Prostate gland (tissue), 2 donors: ENCODE measurements at regions not wholly inside any gene's neighbourhood (a gene's known extent, or its start where the extent isn't known, plus 50 kb on each side); places are given as distances from the start of the nearest gene placed in this dataset.

Experiments
- DNase-seq: peaks from one replicate; pipeline ENCODE4 v3.0.0-alpha.2; 2019; ENCODE audit warnings: low spot score
- H3K27ac ChIP-seq, 2 donors: fragments of 200-600 bp; sonication (generic); 2 replicates each; pipeline ENCODE4 v1.5.1; 2017 to 2019
- H3K27me3 ChIP-seq: fragments of 200-600 bp; sonication (generic); replicated peaks from 2 replicates; pipeline ENCODE4 v1.5.1; 2019; ENCODE audit not compliant: insufficient read depth
- H3K36me3 ChIP-seq, 2 donors: fragments of 200-600 bp; sonication (generic); 1 replicate in 1 of 2; 2 replicates in 1 of 2; pipeline versions ENCODE4 v1.5.1 to v1.8.1; 2017 to 2019
- H3K4me1 ChIP-seq: fragments of 200-600 bp; sonication (generic); replicated peaks from 2 replicates; pipeline ENCODE4 v1.5.1; 2019
- H3K4me3 ChIP-seq, 2 donors: fragments of 200-600 bp; sonication (generic); 2 replicates each; pipeline ENCODE4 v1.5.1; 2017 to 2019
- H3K9me3 ChIP-seq: fragments of 200-600 bp; sonication (generic); 2 replicates; pipeline ENCODE4 v1.5.1; 2017
- CTCF ChIP-seq, 4 experiments: fragments of 200-600 bp in 2 of 4; fragments of 450-650 bp in 2 of 4; sonication (generic) in 2 of 4; IDR thresholded peaks; 1 replicate in 3 of 4; 2 replicates in 1 of 4; pipeline ENCODE4 v1.5.1; 2016 to 2019; ENCODE audit warnings: antibody characterized with exemption in 4 of 4, mild to moderate bottlenecking in 2 of 4, moderate library complexity in 2 of 4
- POLR2A ChIP-seq: fragments of 450-650 bp; IDR thresholded peaks from one replicate; pipeline ENCODE4 v1.6.1; 2016; ENCODE audit warnings: antibody characterized with exemption, mild to moderate bottlenecking
- POLR2AphosphoS5 ChIP-seq: sonication (generic); formaldehyde crosslinking; IDR thresholded peaks from one replicate; pipeline ENCODE4 v1.6.1; 2017; ENCODE audit warnings: antibody characterized with exemption
- WGBS: methylation state at CpG from one replicate; pipeline ENCODE4 v1.1.5; 2018; 5-methylcytosine and 5-hydroxymethylcytosine counted together
- intact Hi-C: fragments of 100-400 bp; cut with DNase I; formaldehyde crosslinking; loops from one replicate; pipeline ENCODE4 v1.14.2; 2022

GRCh38 chr4:189822326-189822725 lies 118.3 kb upstream of the FRG1 start:
- intact Hi-C loops, result no loop called here

GRCh38 chr4:189823591-189823990 lies 117.1 kb upstream of the FRG1 start:
- TF ChIP-seq POLR2A, result no peak
- no peak for TF ChIP-seq CTCF (IDR thresholded peaks at IDR 0.05)
- no peak for TF ChIP-seq POLR2AphosphoS5
- H3K36me3 ChIP-seq, result no peaks in the 10 kb centered on the region
- 56% methylated on average over 3 of the region's 3 CpGs for WGBS
- intact Hi-C loops, result no loop called here
- H3K27me3 ChIP-seq, result no peaks in the 10 kb centered on the region
- H3K4me3 ChIP-seq, result no peak overlapping the region
- H3K4me1 ChIP-seq, result no peaks in the 10 kb centered on the region
- no peak overlapping the region for H3K27ac ChIP-seq
- no peak for DNase-seq
- no peaks in the 10 kb centered on the region for H3K9me3 ChIP-seq

More at GRCh38 chr4:189822326-189822725, 118.3 kb upstream of the FRG1 start:
- no peak for DNase-seq
- Histone ChIP-seq H3K27ac (no peak overlapping the region), H3K36me3 (no peaks in the 10 kb centered on the region), H3K27me3 (no peaks in the 10 kb centered on the region), H3K4me3 (no peak overlapping the region), H3K4me1 (no peaks in the 10 kb centered on the region), H3K9me3 (no peaks in the 10 kb centered on the region)
- no peak for TF ChIP-seq CTCF (IDR thresholded peaks at IDR 0.05)
- TF ChIP-seq POLR2AphosphoS5, result no peak
- no peak for TF ChIP-seq POLR2A
- 92% methylated on average over 3 of the region's 3 CpGs for WGBS

GRCh38 chr4:189825466-189825865 lies 115.2 kb upstream of the FRG1 start:
- H3K4me1 ChIP-seq, result no peaks in the 10 kb centered on the region
- H3K4me3 ChIP-seq, result no peak overlapping the region
- intact Hi-C loops, result no loop called here
- H3K9me3 ChIP-seq, result no peaks in the 10 kb centered on the region
- H3K36me3 ChIP-seq, result no peaks in the 10 kb centered on the region
- TF ChIP-seq CTCF (IDR thresholded peaks at IDR 0.05), result no peak
- no peak for TF ChIP-seq POLR2AphosphoS5
- TF ChIP-seq POLR2A, result no peak
- no peaks in the 10 kb centered on the region for H3K27me3 ChIP-seq
- DNase-seq, result no peak
- H3K27ac ChIP-seq, result no peak overlapping the region
- 93% methylated on average over 4 of the region's 4 CpGs for WGBS

GRCh38 chr4:189826657-189827056 lies 114.0 kb upstream of the FRG1 start:
- Histone ChIP-seq H3K36me3 (no peaks in the 10 kb centered on the region), H3K4me3 (no peak overlapping the region), H3K27ac (no peak overlapping the region), H3K9me3 (no peaks in the 10 kb centered on the region), H3K4me1 (no peaks in the 10 kb centered on the region), H3K27me3 (no peaks in the 10 kb centered on the region)
- intact Hi-C loops, result no loop called here
- WGBS, result 65% methylated on average over 4 of the region's 4 CpGs
- DNase-seq, result no peak
- TF ChIP-seq POLR2AphosphoS5 (no peak), POLR2A (no peak), CTCF (IDR thresholded peaks at IDR 0.05) (no peak)

GRCh38 chr4:189828081-189828697 lies 112.5 kb upstream of the FRG1 start:
- no peak for DNase-seq
- Histone ChIP-seq H3K9me3 (no peaks in the 10 kb centered on the region), H3K4me3 (no peak overlapping the region), H3K27ac (no peak overlapping the region), H3K4me1 (no peaks in the 10 kb centered on the region), H3K36me3 (no peaks in the 10 kb centered on the region), H3K27me3 (no peaks in the 10 kb centered on the region)
- intact Hi-C loops, result no loop called here
- WGBS, result 72% methylated on average over 7 of the region's 7 CpGs
- TF ChIP-seq POLR2AphosphoS5, result no peak
- TF ChIP-seq POLR2A, result no peak
- no peak for TF ChIP-seq CTCF (IDR thresholded peaks at IDR 0.05)
